Tibial artery (tissue), 4 donors: ENCODE measurements at regions not wholly inside any gene's neighbourhood (a gene's known extent, or its start where the extent isn't known, plus 50 kb on each side); places are given as distances from the start of the nearest gene placed in this dataset.

Experiments
- DNase-seq, 2 donors: peaks; one replicate each; pipeline ENCODE4 v3.0.0-alpha.2; 2019
- H3K27ac ChIP-seq, 2 donors: fragments of 200-600 bp; sonication (generic) in 1 of 2; 1 replicate in 1 of 2; 2 replicates in 1 of 2; pipeline ENCODE4 v1.5.1; 2018 to 2019; ENCODE audit warnings: mild to moderate bottlenecking in 1 of 2
- H3K27me3 ChIP-seq, 2 donors: fragments of 200-600 bp; sonication (generic) in 1 of 2; one replicate each; pipeline versions ENCODE4 v1.5.1 to v1.6.0; 2016 to 2019
- H3K36me3 ChIP-seq, 3 donors: fragments of 200-600 bp; sonication (generic) in 2 of 3; one replicate each; pipeline ENCODE4 v1.5.1; 2016 to 2019; ENCODE audit warnings: mild to moderate bottlenecking in 2 of 3
- H3K4me1 ChIP-seq, 4 donors: fragments of 200-600 bp; sonication (generic) in 2 of 4; 1 replicate in 3 of 4; 2 replicates in 1 of 4; pipeline ENCODE4 v1.5.1; 2016 to 2019
- H3K4me3 ChIP-seq, 2 donors: fragments of 200-600 bp; sonication (generic) in 1 of 2; 1 replicate in 1 of 2; 2 replicates in 1 of 2; pipeline ENCODE4 v1.5.1; 2018 to 2019; ENCODE audit warnings: mild to moderate bottlenecking in 2 of 2
- H3K9me3 ChIP-seq, 3 donors: fragments of 200-600 bp; sonication (generic) in 1 of 3; one replicate each; pipeline ENCODE4 v1.5.1; 2016 to 2019
- intact Hi-C: fragments of 100-400 bp; cut with DNase I; formaldehyde crosslinking; loops from one replicate; pipeline ENCODE4 v1.15.0; 2023; ENCODE audit warnings: low total_unique reads
- TF ChIP-seq, protein P1 (sequence below), 2 experiments: fragments of 200-600 bp in 1 of 2; fragments of 450-650 bp in 1 of 2; IDR thresholded peaks; one replicate each; pipeline ENCODE4 v1.5.1; 2017 to 2019; ENCODE audit warnings: antibody characterized with exemption in 2 of 2, mild to moderate bottlenecking in 1 of 2, moderate library complexity in 1 of 2

DNA sequence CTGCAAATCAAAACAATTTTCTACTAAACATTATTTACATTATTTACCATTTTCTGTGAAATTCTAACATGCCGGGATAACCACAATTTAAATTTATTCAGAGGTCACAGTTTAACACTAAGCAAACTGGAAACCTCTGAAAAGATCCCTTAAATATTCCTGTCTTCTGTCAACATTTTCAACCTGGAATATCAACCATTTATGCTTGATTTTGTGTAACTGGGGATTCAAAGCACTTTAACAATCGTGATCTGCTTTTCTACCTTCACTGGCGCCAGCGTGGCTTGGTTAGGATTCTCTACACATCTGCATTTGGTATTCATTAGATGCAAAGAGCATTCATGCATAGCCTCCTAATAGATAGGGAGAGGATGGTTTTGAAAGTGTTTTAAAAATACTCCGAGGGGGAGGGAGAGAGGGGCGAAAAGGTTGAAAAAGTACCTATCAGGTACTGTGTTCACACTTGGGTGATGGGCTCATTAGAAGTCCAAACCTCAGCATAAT is 59.9 kb upstream of the RAB12 start:
- Histone ChIP-seq H3K36me3 (no peaks in the 10 kb centered on the region), H3K4me3 (no peak overlapping the region), H3K27me3 (no peaks in the 10 kb centered on the region), H3K4me1 (no peaks in the 10 kb centered on the region), H3K27ac (no peak overlapping the region), H3K9me3 (no peaks in the 10 kb centered on the region)
- TF ChIP-seq, protein P1, sequence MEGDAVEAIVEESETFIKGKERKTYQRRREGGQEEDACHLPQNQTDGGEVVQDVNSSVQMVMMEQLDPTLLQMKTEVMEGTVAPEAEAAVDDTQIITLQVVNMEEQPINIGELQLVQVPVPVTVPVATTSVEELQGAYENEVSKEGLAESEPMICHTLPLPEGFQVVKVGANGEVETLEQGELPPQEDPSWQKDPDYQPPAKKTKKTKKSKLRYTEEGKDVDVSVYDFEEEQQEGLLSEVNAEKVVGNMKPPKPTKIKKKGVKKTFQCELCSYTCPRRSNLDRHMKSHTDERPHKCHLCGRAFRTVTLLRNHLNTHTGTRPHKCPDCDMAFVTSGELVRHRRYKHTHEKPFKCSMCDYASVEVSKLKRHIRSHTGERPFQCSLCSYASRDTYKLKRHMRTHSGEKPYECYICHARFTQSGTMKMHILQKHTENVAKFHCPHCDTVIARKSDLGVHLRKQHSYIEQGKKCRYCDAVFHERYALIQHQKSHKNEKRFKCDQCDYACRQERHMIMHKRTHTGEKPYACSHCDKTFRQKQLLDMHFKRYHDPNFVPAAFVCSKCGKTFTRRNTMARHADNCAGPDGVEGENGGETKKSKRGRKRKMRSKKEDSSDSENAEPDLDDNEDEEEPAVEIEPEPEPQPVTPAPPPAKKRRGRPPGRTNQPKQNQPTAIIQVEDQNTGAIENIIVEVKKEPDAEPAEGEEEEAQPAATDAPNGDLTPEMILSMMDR (IDR thresholded peaks at IDR 0.05) = no peak
- intact Hi-C loops = no loop called here
- DNase-seq = no peak

- no peak overlapping the region for H3K4me3 ChIP-seq
- no peaks in the 10 kb centered on the region for H3K4me1 ChIP-seq
- no peaks in the 10 kb centered on the region for H3K27me3 ChIP-seq
- intact Hi-C loops = no loop called here
- H3K36me3 ChIP-seq = no peaks in the 10 kb centered on the region
- no peak overlapping the region for H3K27ac ChIP-seq
- H3K9me3 ChIP-seq = no peaks in the 10 kb centered on the region
- TF ChIP-seq, protein P1 (IDR thresholded peaks at IDR 0.05) = no peak
- no peak for DNase-seq
Measured at GRCh38 chr18:8552151-8552550, 57.1 kb upstream of the RAB12 start.

DNA sequence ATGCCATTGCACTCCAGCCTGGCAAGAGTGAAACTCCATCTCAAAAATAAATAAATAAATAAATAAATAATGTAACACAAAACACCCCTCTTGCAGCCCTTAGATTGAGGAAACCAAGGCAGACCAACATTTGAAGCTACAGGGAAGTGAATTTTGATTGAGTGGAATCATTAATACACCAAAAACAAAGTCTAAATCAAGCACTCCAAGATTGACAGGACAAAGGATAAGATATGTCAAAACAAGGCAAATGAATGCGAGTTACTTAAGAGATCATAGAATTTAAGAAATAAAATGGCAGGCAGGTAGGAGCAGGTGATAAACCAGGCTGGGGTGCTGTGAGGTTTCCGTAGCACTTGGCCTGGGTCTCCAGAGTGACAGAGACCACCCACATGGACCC is 54.9 kb upstream of the RAB12 start:
- Histone ChIP-seq H3K4me1 (no peaks in the 10 kb centered on the region), H3K36me3 (no peaks in the 10 kb centered on the region), H3K27ac (no peak overlapping the region), H3K9me3 (no peaks in the 10 kb centered on the region), H3K4me3 (no peak overlapping the region), H3K27me3 (no peaks in the 10 kb centered on the region)
- TF ChIP-seq, protein P1 (IDR thresholded peaks at IDR 0.05) = no peak
- no peak for DNase-seq
- intact Hi-C loops = no loop called here

DNA sequence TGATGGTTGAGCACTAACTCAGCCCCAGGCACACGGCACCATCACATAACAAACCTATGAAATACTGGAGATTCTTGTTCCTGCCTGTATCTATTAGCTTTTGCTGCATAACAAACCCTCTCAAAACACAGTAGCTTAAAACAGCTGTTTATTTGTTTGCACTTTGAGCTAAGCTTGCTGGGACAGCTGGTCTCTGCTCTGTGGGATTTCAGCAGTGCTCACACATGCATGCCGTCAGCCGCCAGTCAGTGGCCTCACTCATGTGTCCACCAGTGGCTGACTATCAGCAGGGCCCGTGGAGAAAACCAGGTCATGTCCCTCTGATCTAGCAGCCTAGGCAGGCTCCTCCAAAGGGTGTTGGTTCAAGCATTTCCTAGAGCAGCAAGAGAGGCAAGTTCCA is 52.8 kb upstream of the RAB12 start:
- DNase-seq = no peak
- TF ChIP-seq, protein P1 (IDR thresholded peaks at IDR 0.05) = no peak
- Histone ChIP-seq H3K9me3 (no peaks in the 10 kb centered on the region), H3K27ac (no peak overlapping the region), H3K27me3 (no peaks in the 10 kb centered on the region), H3K4me3 (no peak overlapping the region), H3K36me3 (no peaks in the 10 kb centered on the region), H3K4me1 (no peaks in the 10 kb centered on the region)
- intact Hi-C loops = no loop called here
